GM21360 (cell line): ENCODE measurements at regions not wholly inside any gene's neighbourhood (a gene's known extent, or its start where the extent isn't known, plus 50 kb on each side); places are given as distances from the start of the nearest gene placed in this dataset.
"Not testable (repeated sequence)": the region's sequence is repeated elsewhere in the genome, so short reads cannot be mapped to it uniquely, and the experiment has no call there.

Source experiments
- ATAC-seq: cut with Tn5 transposase; IDR thresholded peaks from one replicate; pipeline ENCODE4 v1.9.1; 2021; ENCODE audit warnings: mild to moderate bottlenecking, moderate library complexity; ENCODE audit not compliant: unreplicated experiment

DNA sequence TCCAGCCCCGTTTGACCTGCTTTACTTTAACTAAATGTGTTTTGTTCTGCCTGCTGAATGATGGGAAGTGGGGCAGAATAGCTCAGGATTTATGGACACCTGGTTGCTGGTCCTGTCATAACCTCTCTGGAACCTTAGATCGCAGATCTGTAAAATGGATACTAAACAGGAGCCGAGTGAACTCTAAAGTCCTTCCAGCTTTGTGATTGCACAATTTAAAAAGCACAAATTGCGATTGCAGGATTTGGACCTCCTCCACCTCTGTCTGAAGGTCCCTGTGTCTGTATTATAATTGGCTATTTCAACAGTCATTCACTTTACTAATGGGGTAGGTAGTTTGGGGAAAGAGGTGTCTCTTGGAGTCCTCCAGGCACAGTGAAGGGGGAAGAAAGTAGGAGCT, 220.4 kb downstream of the LY86 start:
- ATAC-seq: no peak

DNA sequence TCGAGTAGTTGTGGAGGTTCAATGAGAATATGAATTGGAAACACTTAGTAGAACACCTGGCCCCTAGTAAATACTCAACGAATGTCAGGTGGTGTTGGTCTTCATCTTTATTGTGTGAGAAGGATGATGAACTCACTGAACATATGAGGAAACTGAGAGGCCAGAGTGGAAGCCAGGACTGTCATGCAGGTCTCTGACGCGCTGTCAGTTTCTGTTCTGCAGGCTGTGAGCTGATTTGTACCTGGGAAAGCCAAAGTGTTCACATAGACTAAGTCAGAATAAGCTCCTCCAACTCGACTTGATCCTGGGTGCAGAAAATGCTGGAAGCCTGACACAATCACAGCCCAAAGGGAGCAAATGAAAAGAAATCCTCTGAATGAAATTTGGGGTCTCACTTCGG, 222.2 kb downstream of the LY86 start:
- no peak for ATAC-seq

DNA sequence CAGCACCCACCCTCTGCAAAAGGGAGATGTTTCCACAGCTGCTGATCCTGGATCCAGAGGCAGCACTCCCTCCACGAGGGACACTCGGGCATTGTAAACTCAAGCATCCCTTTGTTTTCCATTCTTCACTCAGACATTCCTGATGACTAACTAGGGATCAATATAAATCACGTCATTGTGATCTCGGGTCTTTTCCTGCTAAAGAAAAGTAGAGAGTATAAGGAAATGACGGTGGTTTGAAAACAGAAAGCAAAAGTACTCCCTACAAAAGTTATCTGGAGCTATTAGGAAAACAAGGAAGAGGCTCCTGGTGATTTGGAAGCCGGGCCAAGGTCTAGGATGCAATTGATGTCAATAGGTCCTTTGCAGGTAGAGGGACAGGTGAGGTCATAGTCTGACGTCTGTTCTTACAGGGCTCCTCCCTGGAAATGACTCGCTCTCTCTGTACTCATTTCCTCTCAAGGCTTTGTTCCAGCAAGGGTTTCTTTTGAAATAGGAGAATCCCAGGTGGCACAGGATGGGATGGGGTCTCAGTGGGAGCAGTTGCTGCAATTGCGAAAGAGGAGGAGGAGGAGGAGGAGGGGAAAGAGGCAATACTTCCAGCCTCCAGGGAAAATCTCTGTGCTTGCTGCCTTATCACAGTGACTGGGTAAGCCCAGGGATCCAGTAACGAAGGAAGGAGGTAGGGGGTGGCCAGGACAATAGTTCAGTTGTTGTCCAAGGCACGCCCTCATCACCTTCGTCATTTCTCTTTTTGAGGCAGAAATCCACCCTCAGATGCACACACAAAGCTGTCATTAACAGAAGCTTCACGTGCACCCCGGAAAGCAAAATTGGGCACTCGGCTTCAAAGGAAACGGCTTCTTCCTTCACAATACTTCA, 222.8 kb downstream of the LY86 start:
- ATAC-seq: no peak

DNA sequence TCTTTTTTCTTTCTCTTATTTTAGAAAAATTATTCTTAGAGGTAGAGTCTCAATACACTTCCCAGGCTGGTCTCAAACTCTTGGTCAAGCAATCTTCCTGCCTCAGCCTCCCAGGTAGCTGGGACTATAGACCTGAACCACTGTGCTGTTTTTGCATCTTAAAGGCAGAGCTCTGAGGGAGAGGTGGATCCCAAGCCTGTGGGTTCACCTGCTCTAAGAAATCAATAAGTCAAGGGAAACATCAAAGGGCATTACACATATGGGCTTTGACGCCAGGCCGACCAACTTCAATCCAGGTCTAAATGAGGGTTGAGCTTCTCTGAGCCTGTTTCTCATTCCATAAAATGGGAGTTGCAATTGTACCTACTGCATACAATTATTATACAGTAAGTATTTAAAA, 223.9 kb downstream of the LY86 start:
- ATAC-seq: no peak

DNA sequence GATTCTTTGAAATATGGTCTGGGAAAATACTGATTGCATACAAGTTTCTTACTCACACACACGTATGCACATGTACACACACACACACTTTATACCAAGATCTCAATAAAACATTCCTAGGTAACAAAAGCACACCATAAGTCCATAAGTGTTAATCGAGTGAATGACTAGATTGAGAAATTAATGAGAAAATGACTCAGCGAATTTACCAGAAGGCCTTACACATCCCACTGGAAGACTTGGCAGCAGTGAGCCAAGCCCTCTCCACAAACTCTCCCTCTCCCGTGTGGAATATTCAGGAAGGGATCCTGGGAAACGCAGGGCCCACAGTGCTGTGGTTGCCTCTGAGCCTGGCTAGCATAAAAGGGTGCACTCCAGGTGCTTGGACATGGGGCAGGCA, 227.2 kb downstream of the LY86 start:
- ATAC-seq: no peak

DNA sequence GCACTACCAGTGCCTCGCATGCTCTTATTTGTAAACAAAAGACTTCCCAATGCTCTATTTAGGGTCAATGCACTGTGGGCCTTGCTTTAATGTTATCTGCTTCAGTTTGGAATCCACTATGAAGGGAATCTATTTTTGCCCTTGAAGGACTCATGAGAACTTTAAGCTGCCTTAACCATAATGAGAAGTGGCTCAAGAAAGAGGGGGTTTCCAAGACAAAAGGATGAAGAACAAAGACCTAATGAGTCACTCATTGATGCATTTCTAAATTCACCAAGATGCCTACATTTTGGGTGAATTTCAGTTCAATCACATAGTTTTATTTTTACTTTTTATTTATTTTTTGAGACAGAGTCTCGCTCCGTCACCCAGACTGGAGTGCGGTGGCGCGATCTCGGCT, 228.2 kb downstream of the LY86 start:
- ATAC-seq: no peak

DNA sequence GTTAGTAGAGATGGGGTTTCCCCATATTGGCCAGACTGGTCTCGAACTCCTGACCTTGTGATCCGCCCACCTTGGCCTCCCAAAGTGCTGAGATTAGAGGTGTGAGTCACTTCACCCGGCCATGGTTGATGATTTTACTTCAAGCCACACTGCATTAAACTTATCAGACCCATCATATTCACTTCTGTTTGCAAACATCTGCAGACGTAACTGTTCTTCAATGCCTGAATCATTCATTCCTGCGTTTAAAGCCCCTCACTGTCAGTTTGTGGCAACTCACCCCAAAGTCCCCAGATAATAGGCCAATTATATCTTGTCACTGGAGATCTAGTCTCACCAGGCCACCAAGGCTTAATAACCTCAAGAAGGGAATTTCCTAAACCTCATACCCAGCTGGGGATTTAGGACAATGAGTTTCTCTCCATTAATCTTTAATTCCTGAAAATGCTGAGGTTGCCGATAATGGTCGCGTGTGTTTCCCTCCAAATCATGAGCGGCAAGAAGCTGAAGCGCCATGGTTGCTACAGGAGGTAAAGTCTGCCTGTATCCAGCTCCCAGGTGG, 229.6 kb downstream of the LY86 start:
- ATAC-seq: no peak

DNA sequence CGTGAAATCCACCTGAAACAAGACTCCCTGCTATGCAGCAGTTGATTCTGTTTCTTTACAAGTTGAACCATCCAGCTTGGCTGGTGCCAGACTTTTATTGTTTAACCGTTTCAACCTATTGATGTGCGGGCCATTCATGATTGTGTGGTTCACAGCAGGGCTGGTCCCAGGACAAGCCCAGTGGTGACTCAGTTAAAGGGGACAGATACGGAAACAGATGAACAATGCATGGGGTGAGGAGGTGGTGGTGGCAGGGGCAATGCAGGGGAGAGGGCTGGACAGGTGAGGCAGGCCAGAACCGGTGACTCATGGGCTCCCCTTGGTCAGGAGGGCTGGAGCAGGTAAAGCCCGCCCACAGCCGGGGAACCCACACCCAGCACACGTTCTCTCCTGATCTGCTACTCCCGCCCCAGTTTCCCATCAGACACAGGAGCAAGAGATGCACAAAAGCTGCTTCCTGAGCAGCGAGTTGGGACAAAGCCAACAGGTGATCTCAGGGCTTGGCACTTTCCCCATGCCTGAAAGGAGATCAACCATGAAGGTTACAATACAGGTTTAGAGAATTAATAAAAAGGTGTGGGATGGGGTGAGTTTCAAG, 232.2 kb downstream of the LY86 start:
- ATAC-seq: no peak

DNA sequence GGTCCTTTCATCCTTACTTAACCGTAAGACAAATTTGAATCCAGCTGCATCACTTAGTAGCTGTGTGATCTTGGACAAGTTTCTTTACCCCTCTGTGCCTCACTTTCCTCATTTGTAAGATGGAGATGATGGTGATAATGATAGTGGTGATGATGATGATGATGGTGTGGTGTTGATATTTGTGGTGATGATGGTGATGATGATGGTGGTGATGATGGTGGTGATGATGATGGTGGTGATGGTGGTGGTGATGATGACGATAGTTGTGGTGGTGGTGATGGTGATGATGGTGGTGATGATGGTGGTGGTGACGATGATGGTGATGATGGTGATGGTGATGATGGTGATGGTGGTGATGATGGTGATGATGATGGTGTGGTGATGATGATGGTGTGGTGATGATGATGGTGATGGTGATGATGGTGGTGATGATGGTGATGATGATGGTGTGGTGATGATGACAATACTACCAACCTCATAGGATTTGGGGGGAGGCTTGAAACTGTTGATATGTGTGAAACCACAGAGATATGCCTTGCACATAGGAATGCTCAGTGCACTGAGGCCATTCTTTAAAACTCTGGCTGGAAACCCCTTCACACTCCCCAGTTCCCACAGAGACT, 233.2 kb downstream of the LY86 start:
- no peak for ATAC-seq

DNA sequence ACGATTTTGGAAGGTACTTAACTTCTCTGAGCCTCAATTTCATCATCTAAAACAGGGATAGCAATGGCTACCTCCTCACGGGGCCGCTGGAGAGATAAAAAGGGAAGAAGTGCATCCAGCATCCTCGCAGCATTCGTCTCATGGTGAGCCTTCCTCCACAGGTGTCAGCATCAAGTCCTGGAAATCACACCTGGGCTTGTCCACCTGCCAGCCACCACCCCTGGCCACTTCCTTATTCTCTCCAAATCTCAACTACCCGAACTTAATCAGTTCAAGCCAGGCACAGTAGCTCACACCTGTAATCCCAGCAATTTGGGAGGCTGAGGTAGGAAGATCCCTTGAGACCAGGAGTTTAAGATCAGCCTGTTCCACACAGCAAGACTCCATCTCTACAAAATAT, 234.5 kb downstream of the LY86 start:
- ATAC-seq: no peak

DNA sequence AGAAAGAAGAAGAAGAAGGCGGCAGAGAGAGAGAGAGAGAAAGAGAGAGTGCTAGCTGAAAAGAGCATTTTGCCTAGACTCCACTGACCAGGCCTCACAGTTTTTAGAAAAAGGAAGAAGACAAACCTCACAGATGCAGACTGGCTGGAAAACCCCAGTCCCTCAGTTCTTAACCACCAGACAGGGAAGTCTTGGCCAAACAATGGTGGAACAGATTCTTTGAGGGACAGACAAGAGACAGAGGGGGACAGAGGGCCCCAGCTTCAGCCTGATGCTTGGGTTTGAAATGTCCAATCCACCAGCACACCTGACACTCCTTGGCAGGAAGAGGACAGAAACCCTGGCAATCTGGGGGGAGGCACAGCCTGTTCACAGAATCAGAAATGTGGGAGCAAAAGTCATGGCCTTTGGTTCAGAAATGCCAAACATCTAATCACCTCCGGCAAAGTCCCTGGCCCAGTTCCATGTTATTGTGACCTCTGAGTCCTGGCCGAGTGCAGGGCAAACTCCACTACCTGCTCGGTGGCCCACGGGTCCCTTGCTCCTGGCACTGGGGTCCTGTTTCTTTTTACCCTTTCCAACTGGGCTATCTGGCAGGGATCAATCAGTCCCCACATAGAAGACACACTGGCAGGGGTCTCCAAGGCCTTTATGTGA, 235.2 kb downstream of the LY86 start:
- ATAC-seq: no peak

DNA sequence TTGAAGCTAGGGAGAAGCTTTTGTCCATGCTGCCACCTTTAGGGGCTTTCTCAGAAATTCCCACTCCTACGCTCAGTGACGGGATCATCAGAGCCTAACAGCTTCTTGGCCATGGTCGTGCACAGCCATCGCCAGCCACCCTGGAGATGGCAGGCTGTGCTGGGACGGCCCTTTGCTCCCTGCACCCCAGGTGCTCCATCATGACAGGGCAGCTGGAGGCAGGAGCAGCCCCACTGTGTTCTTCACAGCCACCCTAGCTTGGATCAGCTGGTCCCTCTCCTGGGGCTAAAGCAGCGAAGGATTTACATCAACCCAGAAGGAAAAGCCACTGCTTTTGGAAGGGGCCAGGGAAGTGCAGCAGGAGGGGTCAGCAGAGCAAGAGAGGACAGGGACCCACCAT, 235.9 kb downstream of the LY86 start:
- no peak for ATAC-seq

DNA sequence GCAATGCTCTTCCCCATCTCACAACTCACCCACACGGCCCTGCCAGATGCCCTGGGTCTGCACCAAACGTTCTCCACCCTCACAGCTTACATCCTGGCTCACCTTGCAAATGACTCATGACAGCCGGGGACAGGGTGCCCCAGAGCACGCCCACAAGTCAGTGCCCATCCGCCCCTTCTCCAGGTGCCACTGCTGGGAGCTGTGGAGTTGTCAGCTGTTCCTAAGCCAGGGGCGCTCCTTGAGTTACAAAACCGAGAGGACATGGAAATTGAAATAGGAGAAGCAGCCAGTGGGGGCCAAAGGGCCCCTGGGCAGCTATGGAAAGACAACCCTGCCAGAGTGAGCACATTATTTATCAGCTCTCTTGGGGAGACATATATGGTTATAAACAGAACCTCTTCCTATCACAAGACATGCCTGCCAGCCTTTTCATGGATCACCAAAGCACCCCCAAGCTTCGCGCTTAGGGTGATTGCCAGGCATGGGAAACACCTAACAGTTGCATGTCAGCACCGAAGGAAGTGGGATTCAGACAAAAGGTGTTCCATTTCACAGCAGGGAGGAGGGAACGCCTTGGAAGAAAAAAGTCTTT, 236.8 kb downstream of the LY86 start:
- no peak for ATAC-seq

DNA sequence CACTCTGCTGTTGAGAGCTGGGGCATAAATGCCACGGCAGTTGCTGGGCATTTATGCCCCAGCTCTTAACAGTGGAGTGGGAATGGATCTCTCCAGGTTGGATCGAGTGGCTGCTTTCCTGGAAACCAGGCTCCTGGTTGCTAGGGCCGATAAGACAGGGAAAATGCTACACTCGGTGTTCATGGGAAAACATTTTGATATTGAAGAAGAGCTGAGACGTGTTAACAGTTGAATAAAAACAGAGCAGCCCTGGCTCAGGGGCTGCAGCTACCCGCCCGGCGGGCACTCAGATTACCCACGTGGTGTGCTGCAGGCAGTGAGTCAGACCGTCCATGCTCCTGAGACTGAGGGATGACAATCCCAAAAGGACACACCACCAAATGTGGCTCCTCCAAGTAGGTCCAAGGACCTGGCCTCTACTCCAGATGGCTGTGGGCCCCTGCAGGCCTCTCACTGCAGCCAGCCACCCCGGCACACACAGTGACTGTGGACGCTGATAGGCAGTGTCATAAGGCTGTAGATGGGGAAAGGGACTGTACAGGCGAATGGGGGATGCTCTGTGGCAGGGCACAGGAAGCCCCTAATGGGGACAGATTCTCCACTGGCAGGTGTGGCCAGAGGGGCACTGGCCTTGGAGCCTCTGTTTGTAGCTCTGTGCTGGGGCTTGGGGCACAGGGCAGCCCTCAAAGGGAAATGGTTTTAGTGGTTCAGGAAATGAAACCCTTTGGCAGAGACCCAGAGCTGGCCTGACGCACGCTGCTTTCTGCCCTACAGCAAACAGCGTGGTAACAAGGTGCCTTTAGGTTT, 237.8 kb downstream of the LY86 start:
- ATAC-seq: no peak

DNA sequence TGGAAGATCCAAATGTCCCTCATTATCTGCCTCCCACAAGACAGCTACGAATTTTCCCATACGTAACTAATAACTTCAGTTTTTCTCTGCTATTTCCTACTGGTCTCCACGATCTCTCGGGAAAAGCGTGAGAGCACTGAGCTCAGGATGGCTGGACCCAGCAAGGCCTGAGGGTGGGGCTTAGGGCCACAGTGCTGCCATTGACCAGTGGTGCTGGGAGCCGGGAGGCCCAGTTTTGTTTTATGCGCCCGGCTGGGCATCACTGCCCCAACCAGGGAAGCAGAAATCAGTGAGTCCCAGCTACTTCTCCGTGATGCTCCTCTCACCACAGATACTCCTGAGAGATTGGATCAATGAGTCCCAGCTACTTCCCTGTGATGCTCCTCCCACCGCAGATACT, 238.4 kb downstream of the LY86 start:
- ATAC-seq: no peak

DNA sequence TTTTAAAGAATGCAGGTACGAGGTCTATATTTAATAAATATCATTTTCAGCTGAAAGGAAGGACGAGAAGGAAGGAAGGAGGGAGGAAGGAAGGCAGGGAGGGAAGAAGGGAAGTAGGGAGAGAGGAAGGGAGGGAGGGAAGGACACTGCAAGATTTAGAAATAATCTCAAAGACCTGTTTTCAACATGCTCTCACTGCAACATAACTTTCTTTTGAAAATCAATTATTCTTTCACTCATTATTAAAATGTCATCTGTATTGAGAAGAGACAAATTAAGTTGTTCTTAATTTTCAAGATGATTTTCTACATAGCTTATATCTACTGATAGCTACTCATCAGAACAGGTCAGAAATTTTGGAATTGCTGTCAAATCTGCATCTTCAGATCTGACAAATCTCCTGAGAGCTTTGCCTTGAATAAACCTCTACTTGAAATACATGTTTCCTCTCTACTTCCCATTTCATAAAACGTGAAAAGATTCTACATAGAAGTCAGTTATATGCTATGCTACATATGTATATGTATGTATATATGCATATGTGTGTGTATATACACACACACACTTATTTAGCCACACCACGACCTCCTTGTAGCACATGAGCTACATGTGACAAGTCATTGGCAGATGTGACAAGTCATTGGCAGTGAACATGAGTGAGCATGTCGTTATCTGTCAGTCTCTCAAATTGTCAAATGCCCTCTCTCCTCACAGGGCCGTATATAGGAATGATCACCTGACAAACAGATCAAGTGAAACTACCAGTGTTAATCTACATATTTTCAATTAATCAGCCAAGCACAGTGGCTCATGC, 241.6 kb downstream of the LY86 start:
- ATAC-seq: no peak

DNA sequence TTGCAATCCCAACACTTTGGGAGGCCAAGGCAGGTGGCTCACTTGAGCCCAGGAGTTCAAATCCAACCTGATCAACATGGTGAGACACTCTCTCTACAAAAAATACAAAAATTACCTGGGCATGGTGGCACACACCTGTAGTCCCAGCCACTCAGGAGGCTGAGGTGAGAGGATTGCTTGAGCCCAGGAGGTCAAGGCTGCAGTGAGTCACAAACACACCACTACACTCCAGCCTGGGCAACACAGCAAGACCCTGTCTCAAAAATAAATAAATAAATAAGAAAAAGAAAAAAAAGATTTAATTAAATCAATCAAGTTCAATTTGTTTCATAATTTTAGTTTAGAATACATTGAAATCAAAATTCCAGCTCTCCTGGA, 242.2 kb downstream of the LY86 start:
- not testable (repeated sequence) for ATAC-seq

DNA sequence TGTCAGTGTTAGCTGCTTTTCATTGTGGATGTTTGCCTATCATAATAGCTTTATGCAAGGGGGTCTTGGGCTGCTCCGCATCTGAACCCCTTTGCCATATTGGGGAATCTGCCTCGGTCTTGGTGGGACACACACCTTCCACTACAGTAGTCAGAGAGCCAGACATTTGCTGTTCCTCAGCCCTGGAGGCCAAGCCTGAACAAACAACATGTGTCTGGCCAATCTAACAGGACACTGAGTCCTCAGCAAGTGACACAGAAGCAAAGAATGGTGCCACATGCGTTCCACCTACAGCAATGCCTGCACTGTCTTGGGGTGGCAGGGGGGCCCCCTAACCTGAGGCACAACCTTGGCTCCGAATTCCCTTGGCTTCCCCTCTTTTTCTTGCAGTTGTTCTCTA, 243.9 kb downstream of the LY86 start:
- no peak for ATAC-seq
